ENCODE measurements at regions not wholly inside any gene's neighbourhood (a gene's known extent, or its start where the extent isn't known, plus 50 kb on each side); places are given as distances from the start of the nearest gene placed in this dataset.
"Not testable (repeated sequence)": the region's sequence is repeated elsewhere in the genome, so short reads cannot be mapped to it uniquely, and the experiment has no call there.

GRCh38 chr16:87045466-87046216 lies 271.6 kb downstream of the C16orf95 start:
- no peak for DNase-seq (ENCODE audit: low spot score)

GRCh38 chr16:87046235-87046634 lies 271.0 kb downstream of the C16orf95 start:
- DNase-seq (ENCODE audit: low spot score): no peak

GRCh38 chr16:87047221-87048037 lies 269.8 kb downstream of the C16orf95 start:
- DNase-seq (ENCODE audit: low spot score): peak; percentile 59

GRCh38 chr16:87048038-87048729 lies 269.0 kb downstream of the C16orf95 start:
- peak; percentile 60 for DNase-seq (ENCODE audit: low spot score)

GRCh38 chr16:87048730-87049115 lies 268.5 kb downstream of the C16orf95 start:
- DNase-seq (ENCODE audit: low spot score): peak; percentile 28

GRCh38 chr16:87049216-87049615 lies 268.0 kb downstream of the C16orf95 start:
- not testable (repeated sequence) for DNase-seq (ENCODE audit: low spot score)

GRCh38 chr16:87050142-87050541 lies 267.1 kb downstream of the C16orf95 start:
- peak; percentile 33 for DNase-seq (ENCODE audit: low spot score)

GRCh38 chr16:87051526-87052320 lies 265.5 kb downstream of the C16orf95 start:
- no peak for DNase-seq (ENCODE audit: low spot score)

GRCh38 chr16:87052506-87052905 lies 264.7 kb downstream of the C16orf95 start:
- DNase-seq (ENCODE audit: low spot score): no peak

- no peak for DNase-seq (ENCODE audit: low spot score)
These were observed 263.9 kb downstream of the C16orf95 start for GRCh38 chr16:87053016-87053982.

- no peak for DNase-seq (ENCODE audit: low spot score)
These were observed 263.0 kb downstream of the C16orf95 start for GRCh38 chr16:87054154-87054553.

GRCh38 chr16:87054856-87055255 lies 262.3 kb downstream of the C16orf95 start:
- no peak for DNase-seq (ENCODE audit: low spot score)

- DNase-seq (ENCODE audit: low spot score): no peak
These were observed 261.1 kb downstream of the C16orf95 start for GRCh38 chr16:87056083-87056482.

- DNase-seq (ENCODE audit: low spot score): peak; percentile 39
These were observed 260.6 kb downstream of the C16orf95 start for GRCh38 chr16:87056551-87056950.

GRCh38 chr16:87057211-87057881 lies 259.8 kb downstream of the C16orf95 start:
- peak; percentile 9 for DNase-seq (ENCODE audit: low spot score)

GRCh38 chr16:87057951-87058560 lies 259.1 kb downstream of the C16orf95 start:
- DNase-seq (ENCODE audit: low spot score): peak; percentile 82

GRCh38 chr16:87058728-87059250 lies 258.4 kb downstream of the C16orf95 start:
- peak; percentile 79 for DNase-seq (ENCODE audit: low spot score)
